ENCODE measurements at regions not wholly inside any gene's neighbourhood (a gene's known extent, or its start where the extent isn't known, plus 50 kb on each side); places are given as distances from the start of the nearest gene placed in this dataset.

GRCh38 chr4:68736813-68737212, 66.4 kb upstream of the UGT2B15 start:
- TF ChIP-seq CTCF (IDR thresholded peaks at IDR 0.05) (no peak), POLR2A (IDR thresholded peaks at IDR 0.05) (no peak)

Data from Peyer's patch (tissue), 4 donors.